Fibroblast of lung (primary cell): ENCODE measurements at regions not wholly inside any gene's neighbourhood (a gene's known extent, or its start where the extent isn't known, plus 50 kb on each side); places are given as distances from the start of the nearest gene placed in this dataset.

ENCODE experiments used
- EZH2 ChIP-seq: IDR thresholded peaks from 2 replicates; pipeline ENCODE4 v1.5.1; 2012; ENCODE audit warnings: low read length, control low read depth, mild to moderate bottlenecking; ENCODE audit errors: missing control alignments
- TF ChIP-seq, protein P1 (sequence below), 2 donors: IDR thresholded peaks in 1 of 2; conservative IDR thresholded peaks in 1 of 2; 1 replicate in 1 of 2; 2 replicates in 1 of 2; pipeline ENCODE4 v1.5.1; 2011 to 2012; ENCODE audit warnings: low read length in 2 of 2, control low read depth in 1 of 2, inconsistent platforms in 1 of 2, low read depth in 1 of 2, mild to moderate bottlenecking in 1 of 2

DNA sequence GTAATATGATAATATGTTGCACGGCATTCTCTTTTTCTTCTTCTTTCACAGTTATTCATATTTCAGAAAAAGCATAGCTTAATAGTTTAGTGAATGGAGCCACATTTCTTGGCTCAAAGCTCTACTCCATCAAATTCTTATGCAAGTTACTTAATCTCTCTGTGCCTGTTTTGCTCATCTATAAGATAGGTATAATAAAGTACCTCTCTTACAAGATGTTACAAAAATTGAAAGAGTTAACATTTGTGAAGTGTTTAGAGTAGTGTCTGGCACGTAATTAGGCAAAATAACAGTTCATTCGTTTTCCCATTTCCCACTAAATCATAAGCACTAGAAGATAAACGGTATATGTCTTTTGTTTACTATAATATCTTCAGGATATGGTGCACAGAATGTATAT, 1304.4 kb upstream of the EYS start:
- TF ChIP-seq, protein P1, sequence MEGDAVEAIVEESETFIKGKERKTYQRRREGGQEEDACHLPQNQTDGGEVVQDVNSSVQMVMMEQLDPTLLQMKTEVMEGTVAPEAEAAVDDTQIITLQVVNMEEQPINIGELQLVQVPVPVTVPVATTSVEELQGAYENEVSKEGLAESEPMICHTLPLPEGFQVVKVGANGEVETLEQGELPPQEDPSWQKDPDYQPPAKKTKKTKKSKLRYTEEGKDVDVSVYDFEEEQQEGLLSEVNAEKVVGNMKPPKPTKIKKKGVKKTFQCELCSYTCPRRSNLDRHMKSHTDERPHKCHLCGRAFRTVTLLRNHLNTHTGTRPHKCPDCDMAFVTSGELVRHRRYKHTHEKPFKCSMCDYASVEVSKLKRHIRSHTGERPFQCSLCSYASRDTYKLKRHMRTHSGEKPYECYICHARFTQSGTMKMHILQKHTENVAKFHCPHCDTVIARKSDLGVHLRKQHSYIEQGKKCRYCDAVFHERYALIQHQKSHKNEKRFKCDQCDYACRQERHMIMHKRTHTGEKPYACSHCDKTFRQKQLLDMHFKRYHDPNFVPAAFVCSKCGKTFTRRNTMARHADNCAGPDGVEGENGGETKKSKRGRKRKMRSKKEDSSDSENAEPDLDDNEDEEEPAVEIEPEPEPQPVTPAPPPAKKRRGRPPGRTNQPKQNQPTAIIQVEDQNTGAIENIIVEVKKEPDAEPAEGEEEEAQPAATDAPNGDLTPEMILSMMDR (conservative IDR thresholded peaks at IDR 0.05 in 1 of 2, IDR thresholded peaks at IDR 0.05 in 1 of 2; ENCODE audit: low read depth in 1 of 2, low read length in 2 of 2): no peak
- no peak for TF ChIP-seq EZH2
